AG09309 (cell line): ENCODE measurements at regions not wholly inside any gene's neighbourhood (a gene's known extent, or its start where the extent isn't known, plus 50 kb on each side); places are given as distances from the start of the nearest gene placed in this dataset.

Experiments used
- DNase-seq: peaks from one replicate; pipeline ENCODE4 v3.0.0-alpha.2; 2010; ENCODE audit warnings: low read depth
- H3K4me3 ChIP-seq: 2 replicates; pipeline ENCODE4 v1.5.1; 2011; ENCODE audit warnings: mild to moderate bottlenecking, low read depth, low read length, moderate library complexity; ENCODE audit not compliant: control insufficient read depth
- CTCF ChIP-seq: IDR thresholded peaks from 2 replicates; pipeline ENCODE4 v1.5.1; 2011; ENCODE audit warnings: mild to moderate bottlenecking, low read depth, low read length, inconsistent platforms; ENCODE audit not compliant: insufficient read depth, control insufficient read depth; ENCODE audit errors: missing control alignments

- TF ChIP-seq CTCF, result no peak
- H3K4me3 ChIP-seq, result no peak overlapping the region
- DNase-seq, result no peak
Observed at GRCh38 chr10:129280908-129281586, 186.0 kb upstream of the MGMT start.

- DNase-seq, result no peak
- no peak overlapping the region for H3K4me3 ChIP-seq
- TF ChIP-seq CTCF, result no peak
Observed at GRCh38 chr10:129285459-129285858, 181.6 kb upstream of the MGMT start.

GRCh38 chr10:129288999-129289584, 177.9 kb upstream of the MGMT start:
- no peak for TF ChIP-seq CTCF
- DNase-seq, result no peak
- H3K4me3 ChIP-seq, result no peak overlapping the region

- no peak overlapping the region for H3K4me3 ChIP-seq
- no peak for DNase-seq
Observed at GRCh38 chr10:129293991-129294700, 172.9 kb upstream of the MGMT start.

GRCh38 chr10:129294944-129295343, 172.1 kb upstream of the MGMT start:
- no peak overlapping the region for H3K4me3 ChIP-seq

More at GRCh38 chr10:129293991-129294700, 172.9 kb upstream of the MGMT start:
- no peak for TF ChIP-seq CTCF

GRCh38 chr10:129305046-129305445, 162.0 kb upstream of the MGMT start:
- DNase-seq, result no peak
- TF ChIP-seq CTCF, result no peak
- H3K4me3 ChIP-seq, result no peak overlapping the region

More at GRCh38 chr10:129294944-129295343, 172.1 kb upstream of the MGMT start:
- no peak for DNase-seq
- TF ChIP-seq CTCF, result no peak
